ENCODE measurements at regions not wholly inside any gene's neighbourhood (a gene's known extent, or its start where the extent isn't known, plus 50 kb on each side); places are given as distances from the start of the nearest gene placed in this dataset.

GRCh38 chr2:125562924-125563323, 1093.0 kb upstream of the GYPC start:
- Histone ChIP-seq H3K79me1 (replicated peaks; ENCODE audit: low read length, poor library complexity, severe bottlenecking) (no peaks in the 10 kb centered on the region), H2AFZ (ENCODE audit: low read depth, low read length) (no peak overlapping the region), H3K9me3 (ENCODE audit: control insufficient read depth, low read length) (peaks cover 4% of the 10 kb centered on the region), H4K91ac (ENCODE audit: low read length) (no peak overlapping the region), H4K8ac (ENCODE audit: low read length) (no peak overlapping the region), H3K4me3 (ENCODE audit: insufficient read depth in 1 of 2, low read depth in 1 of 2, low read length in 2 of 2) (no peak overlapping the region), H2BK12ac (ENCODE audit: low read length in 2 of 2) (no peak overlapping the region), H2AK5ac (ENCODE audit: low read length, severe bottlenecking) (no peak overlapping the region), H3K4me1 (ENCODE audit: control insufficient read depth, insufficient read depth, low read depth, low read length) (no peaks in the 10 kb centered on the region), H2BK15ac (ENCODE audit: low read depth, poor library complexity, severe bottlenecking) (no peak overlapping the region), H3K4me2 (ENCODE audit: low read length, poor library complexity, severe bottlenecking) (no peak overlapping the region), H3K14ac (ENCODE audit: low read length in 2 of 2) (no peak overlapping the region), H3K27me3 (ENCODE audit: control insufficient read depth in 1 of 2, insufficient read depth in 1 of 2, low read length in 2 of 2) (no peaks in the 10 kb centered on the region), H3K4ac (ENCODE audit: low read depth in 1 of 2, low read length in 2 of 2) (no peak overlapping the region), H3K18ac (ENCODE audit: low read depth in 1 of 2, low read length in 2 of 2) (no peak overlapping the region), H2BK5ac (ENCODE audit: low read depth, low read length, poor library complexity, severe bottlenecking) (no peak overlapping the region), H2BK120ac (ENCODE audit: low read depth, low read length) (no peak overlapping the region), H3K23ac (ENCODE audit: low read length in 2 of 2) (no peak overlapping the region), H3K36me3 (ENCODE audit: control insufficient read depth in 1 of 2, insufficient read depth in 2 of 2, low read depth in 1 of 2, low read length in 2 of 2) (no peaks in the 10 kb centered on the region), H3K27ac (ENCODE audit: low read length, poor library complexity, severe bottlenecking) (no peak overlapping the region), H3K9ac (ENCODE audit: low read length) (no peak overlapping the region)
- no peak for DNase-seq

- H3K79me1 ChIP-seq (replicated peaks; ENCODE audit: low read length, poor library complexity, severe bottlenecking): no peaks in the 10 kb centered on the region
- H2AFZ ChIP-seq (ENCODE audit: low read depth, low read length): no peak overlapping the region
- no peaks in the 10 kb centered on the region for H3K36me3 ChIP-seq (ENCODE audit: control insufficient read depth in 1 of 2, insufficient read depth in 2 of 2, low read depth in 1 of 2, low read length in 2 of 2)
- H2BK5ac ChIP-seq (ENCODE audit: low read depth, low read length, poor library complexity, severe bottlenecking): no peak overlapping the region
- H3K14ac ChIP-seq (ENCODE audit: low read length in 2 of 2): no peak overlapping the region
- no peak overlapping the region for H2BK15ac ChIP-seq (ENCODE audit: low read depth, poor library complexity, severe bottlenecking)
- no peak overlapping the region for H3K23ac ChIP-seq (ENCODE audit: low read length in 2 of 2)
- no peak overlapping the region for H3K4ac ChIP-seq (ENCODE audit: low read depth in 1 of 2, low read length in 2 of 2)
- H3K4me1 ChIP-seq (ENCODE audit: control insufficient read depth, insufficient read depth, low read depth, low read length): no peaks in the 10 kb centered on the region
- H3K27me3 ChIP-seq (ENCODE audit: control insufficient read depth in 1 of 2, insufficient read depth in 1 of 2, low read length in 2 of 2): no peaks in the 10 kb centered on the region
- no peak overlapping the region for H3K9ac ChIP-seq (ENCODE audit: low read length)
- H2BK12ac ChIP-seq (ENCODE audit: low read length in 2 of 2): no peak overlapping the region
- no peak overlapping the region for H3K4me3 ChIP-seq (ENCODE audit: insufficient read depth in 1 of 2, low read depth in 1 of 2, low read length in 2 of 2)
- H3K9me3 ChIP-seq (ENCODE audit: control insufficient read depth, low read length): peaks cover 4% of the 10 kb centered on the region
- H3K18ac ChIP-seq (ENCODE audit: low read depth in 1 of 2, low read length in 2 of 2): no peak overlapping the region
- DNase-seq: no peak
- no peak overlapping the region for H3K4me2 ChIP-seq (ENCODE audit: low read length, poor library complexity, severe bottlenecking)
- WGBS: 78% methylated on average over 2 of the region's 4 CpGs
- no peak overlapping the region for H2BK120ac ChIP-seq (ENCODE audit: low read depth, low read length)
- H2AK5ac ChIP-seq (ENCODE audit: low read length, severe bottlenecking): no peak overlapping the region
- H4K91ac ChIP-seq (ENCODE audit: low read length): no peak overlapping the region
- no peak overlapping the region for H4K8ac ChIP-seq (ENCODE audit: low read length)
- H3K27ac ChIP-seq (ENCODE audit: low read length, poor library complexity, severe bottlenecking): no peak overlapping the region
Measured at GRCh38 chr2:125564471-125564870, 1091.5 kb upstream of the GYPC start.

GRCh38 chr2:125566422-125566821, 1089.5 kb upstream of the GYPC start:
- no peak overlapping the region for H4K8ac ChIP-seq (ENCODE audit: low read length)
- H3K23ac ChIP-seq (ENCODE audit: low read length in 2 of 2): no peak overlapping the region
- no peak overlapping the region for H3K27ac ChIP-seq (ENCODE audit: low read length, poor library complexity, severe bottlenecking)
- H3K9ac ChIP-seq (ENCODE audit: low read length): no peak overlapping the region
- no peaks in the 10 kb centered on the region for H3K36me3 ChIP-seq (ENCODE audit: control insufficient read depth in 1 of 2, insufficient read depth in 2 of 2, low read depth in 1 of 2, low read length in 2 of 2)
- no peak overlapping the region for H2AK5ac ChIP-seq (ENCODE audit: low read length, severe bottlenecking)
- no peak overlapping the region for H2BK5ac ChIP-seq (ENCODE audit: low read depth, low read length, poor library complexity, severe bottlenecking)
- no peak overlapping the region for H2BK12ac ChIP-seq (ENCODE audit: low read length in 2 of 2)
- DNase-seq: no peak
- H3K4me1 ChIP-seq (ENCODE audit: control insufficient read depth, insufficient read depth, low read depth, low read length): no peaks in the 10 kb centered on the region
- 84% methylated on average over 2 of the region's 3 CpGs for WGBS
- H2AFZ ChIP-seq (ENCODE audit: low read depth, low read length): no peak overlapping the region
- no peak overlapping the region for H2BK15ac ChIP-seq (ENCODE audit: low read depth, poor library complexity, severe bottlenecking)
- H3K9me3 ChIP-seq (ENCODE audit: control insufficient read depth, low read length): peaks cover under 1% of the 10 kb centered on the region
- H2BK120ac ChIP-seq (ENCODE audit: low read depth, low read length): no peak overlapping the region
- H3K4ac ChIP-seq (ENCODE audit: low read depth in 1 of 2, low read length in 2 of 2): no peak overlapping the region
- no peak overlapping the region for H3K4me3 ChIP-seq (ENCODE audit: insufficient read depth in 1 of 2, low read depth in 1 of 2, low read length in 2 of 2)
- H3K4me2 ChIP-seq (ENCODE audit: low read length, poor library complexity, severe bottlenecking): no peak overlapping the region
- H4K91ac ChIP-seq (ENCODE audit: low read length): no peak overlapping the region
- no peak overlapping the region for H3K14ac ChIP-seq (ENCODE audit: low read length in 2 of 2)
- no peak overlapping the region for H3K18ac ChIP-seq (ENCODE audit: low read depth in 1 of 2, low read length in 2 of 2)
- H3K79me1 ChIP-seq (replicated peaks; ENCODE audit: low read length, poor library complexity, severe bottlenecking): no peaks in the 10 kb centered on the region
- no peaks in the 10 kb centered on the region for H3K27me3 ChIP-seq (ENCODE audit: control insufficient read depth in 1 of 2, insufficient read depth in 1 of 2, low read length in 2 of 2)

- DNase-seq: no peak
- Histone ChIP-seq H2AK5ac (ENCODE audit: low read length, severe bottlenecking) (no peak overlapping the region), H3K36me3 (ENCODE audit: control insufficient read depth in 1 of 2, insufficient read depth in 2 of 2, low read depth in 1 of 2, low read length in 2 of 2) (no peaks in the 10 kb centered on the region), H3K4ac (ENCODE audit: low read depth in 1 of 2, low read length in 2 of 2) (no peak overlapping the region), H3K4me3 (ENCODE audit: insufficient read depth in 1 of 2, low read depth in 1 of 2, low read length in 2 of 2) (no peak overlapping the region), H3K18ac (ENCODE audit: low read depth in 1 of 2, low read length in 2 of 2) (no peak overlapping the region), H2BK5ac (ENCODE audit: low read depth, low read length, poor library complexity, severe bottlenecking) (no peak overlapping the region), H2BK120ac (ENCODE audit: low read depth, low read length) (no peak overlapping the region), H3K27ac (ENCODE audit: low read length, poor library complexity, severe bottlenecking) (no peak overlapping the region), H3K14ac (ENCODE audit: low read length in 2 of 2) (no peak overlapping the region), H3K27me3 (ENCODE audit: control insufficient read depth in 1 of 2, insufficient read depth in 1 of 2, low read length in 2 of 2) (no peaks in the 10 kb centered on the region), H3K9ac (ENCODE audit: low read length) (no peak overlapping the region), H2AFZ (ENCODE audit: low read depth, low read length) (no peak overlapping the region), H3K79me1 (replicated peaks; ENCODE audit: low read length, poor library complexity, severe bottlenecking) (no peaks in the 10 kb centered on the region), H3K4me1 (ENCODE audit: control insufficient read depth, insufficient read depth, low read depth, low read length) (no peaks in the 10 kb centered on the region), H3K23ac (ENCODE audit: low read length in 2 of 2) (no peak overlapping the region), H2BK15ac (ENCODE audit: low read depth, poor library complexity, severe bottlenecking) (no peak overlapping the region), H3K9me3 (ENCODE audit: control insufficient read depth, low read length) (no peaks in the 10 kb centered on the region), H4K91ac (ENCODE audit: low read length) (no peak overlapping the region), H4K8ac (ENCODE audit: low read length) (no peak overlapping the region), H3K4me2 (ENCODE audit: low read length, poor library complexity, severe bottlenecking) (no peak overlapping the region), H2BK12ac (ENCODE audit: low read length in 2 of 2) (no peak overlapping the region)
- 94% methylated on average over 2 of the region's 3 CpGs for WGBS
Measured at GRCh38 chr2:125567100-125567499, 1088.9 kb upstream of the GYPC start.
